ENCODE measurements at regions not wholly inside any gene's neighbourhood (a gene's known extent, or its start where the extent isn't known, plus 50 kb on each side); places are given as distances from the start of the nearest gene placed in this dataset.

DNA sequence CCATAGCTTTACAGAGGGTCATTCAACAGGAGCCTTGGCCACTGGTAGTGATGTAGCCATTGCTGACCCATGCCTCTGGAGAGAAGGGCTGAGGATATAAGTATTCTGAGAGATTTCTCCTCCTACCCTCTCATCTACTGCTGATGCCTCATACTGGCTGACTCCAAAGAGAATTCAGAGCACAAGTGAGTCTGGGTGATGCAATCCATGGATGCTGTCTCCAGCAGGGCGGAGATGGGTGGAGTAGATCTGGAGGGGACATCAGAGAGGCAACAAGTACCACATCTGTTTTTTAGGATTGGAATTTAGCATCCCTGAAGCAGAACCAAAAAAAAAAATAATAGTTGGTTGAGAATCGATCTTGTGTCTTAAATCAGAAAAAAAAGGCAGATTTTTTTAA is 705.7 kb upstream of the CELF2 start:
- DNase-seq (ENCODE audit: low read depth in 1 of 2, low spot score in 1 of 2) (no peak), FAIRE-seq (no peak), ATAC-seq (no peak)
- POLR2A ChIA-PET, result no interaction called here
- 3% methylated on average over 2 of the region's 2 CpGs for WGBS (ENCODE audit: missing lambda C conversion rate)
- no peak overlapping the region for H3K4me2 ChIP-seq
- H3K4me1 ChIP-seq, result no peaks in the 10 kb centered on the region
- H3K9me3 ChIP-seq, result no peaks in the 10 kb centered on the region; the same call in 2 of the 3 replicates
- no peak for TF ChIP-seq MYC (IDR thresholded peaks at IDR 0.05; ENCODE audit: borderline replicate concordance, low read length)
- TF ChIP-seq RAD21 (conservative IDR thresholded peaks at IDR 0.05 in 1 of 2, IDR thresholded peaks at IDR 0.05 in 1 of 2), result no peak
- TF ChIP-seq, protein P1, sequence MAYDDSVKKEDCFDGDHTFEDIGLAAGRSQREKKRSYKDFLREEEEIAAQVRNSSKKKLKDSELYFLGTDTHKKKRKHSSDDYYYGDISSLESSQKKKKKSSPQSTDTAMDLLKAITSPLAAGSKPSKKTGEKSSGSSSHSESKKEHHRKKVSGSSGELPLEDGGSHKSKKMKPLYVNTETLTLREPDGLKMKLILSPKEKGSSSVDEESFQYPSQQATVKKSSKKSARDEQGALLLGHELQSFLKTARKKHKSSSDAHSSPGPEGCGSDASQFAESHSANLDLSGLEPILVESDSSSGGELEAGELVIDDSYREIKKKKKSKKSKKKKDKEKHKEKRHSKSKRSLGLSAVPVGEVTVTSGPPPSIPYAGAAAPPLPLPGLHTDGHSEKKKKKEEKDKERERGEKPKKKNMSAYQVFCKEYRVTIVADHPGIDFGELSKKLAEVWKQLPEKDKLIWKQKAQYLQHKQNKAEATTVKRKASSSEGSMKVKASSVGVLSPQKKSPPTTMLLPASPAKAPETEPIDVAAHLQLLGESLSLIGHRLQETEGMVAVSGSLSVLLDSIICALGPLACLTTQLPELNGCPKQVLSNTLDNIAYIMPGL (CRISPR knock-in tag; IDR thresholded peaks at IDR 0.05; ENCODE audit: borderline replicate concordance), result no peak
- TF ChIP-seq FOSB (CRISPR knock-in tag; IDR thresholded peaks at IDR 0.05), result no peak
- no peak for TF ChIP-seq FOSL2 (IDR thresholded peaks at IDR 0.05)
- TF ChIP-seq FOSL2 (CRISPR knock-in tag; IDR thresholded peaks at IDR 0.05), result no peak
- TF ChIP-seq ZNF302 (CRISPR knock-in tag; IDR thresholded peaks at IDR 0.05), result no peak
- no peak for TF ChIP-seq EP300 (IDR thresholded peaks at IDR 0.05)
- TF ChIP-seq NFE2L2 (conservative IDR thresholded peaks at IDR 0.05; ENCODE audit: low read length), result no peak
- TF ChIP-seq JUN (IDR thresholded peaks at IDR 0.05), result no peak
- TF ChIP-seq RFX5 (IDR thresholded peaks at IDR 0.05), result no peak
- TF ChIP-seq RNF2 (IDR thresholded peaks at IDR 0.05; ENCODE audit: borderline replicate concordance, low read depth), result no peak
- TF ChIP-seq JUNB (IDR thresholded peaks at IDR 0.05), result no peak
- no peak overlapping the region for H3K27ac ChIP-seq
- H3K4me3 ChIP-seq, result no peak overlapping the region
- CTCF ChIA-PET, result interaction anchor here (0.7 kb wide), 1 partner anchor 41 kb away, joined by 3 read pairs; no protein-coding TSS in a partner anchor

DNA sequence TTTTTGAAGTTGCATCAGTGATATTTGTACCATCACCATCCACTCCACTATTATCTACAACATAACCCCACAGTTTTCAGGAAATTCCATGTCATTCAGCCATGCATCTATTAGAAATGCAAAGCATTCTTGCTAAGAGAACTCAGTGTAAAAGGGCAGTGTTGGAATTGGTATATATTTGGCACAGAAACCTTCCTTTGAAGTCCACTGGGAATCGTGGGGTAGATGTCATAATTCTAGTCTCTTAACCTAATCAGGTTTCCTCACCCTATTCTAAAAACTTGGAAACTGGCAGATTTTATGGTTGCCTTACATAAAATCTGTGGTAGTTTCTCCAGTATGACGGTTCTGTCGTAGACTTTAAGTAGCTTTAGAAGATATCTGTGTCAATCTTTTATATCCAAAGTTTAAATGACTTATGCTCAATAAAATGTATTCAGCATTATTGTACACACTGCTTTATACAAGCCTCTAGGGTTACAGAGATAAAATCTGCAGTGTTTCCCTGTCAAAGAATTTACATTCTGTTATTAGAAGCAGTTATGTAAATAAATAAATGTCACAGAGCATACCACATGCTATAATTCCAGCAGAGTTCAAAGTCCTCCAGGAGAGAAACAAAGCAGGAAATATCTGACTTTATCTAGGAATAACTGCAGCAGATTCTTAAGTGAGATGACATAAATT is 704.4 kb upstream of the CELF2 start:
- ATAC-seq, result no peak
- ChIA-PET CTCF (no interaction called here), POLR2A (no interaction called here)
- no peak overlapping the region for H3K4me3 ChIP-seq
- H3K27ac ChIP-seq, result no peak overlapping the region
- H3K4me2 ChIP-seq, result no peak overlapping the region
- no peak for DNase-seq (ENCODE audit: low read depth in 1 of 2, low spot score in 1 of 2)
- no peaks in the 10 kb centered on the region for H3K4me1 ChIP-seq
- FAIRE-seq, result no peak
- no peaks in the 10 kb centered on the region; the same call in 2 of the 3 replicates for H3K9me3 ChIP-seq
- TF ChIP-seq NPAS2 (CRISPR knock-in tag; IDR thresholded peaks at IDR 0.05; ENCODE audit: borderline replicate concordance), result no peak
- TF ChIP-seq, protein P2, sequence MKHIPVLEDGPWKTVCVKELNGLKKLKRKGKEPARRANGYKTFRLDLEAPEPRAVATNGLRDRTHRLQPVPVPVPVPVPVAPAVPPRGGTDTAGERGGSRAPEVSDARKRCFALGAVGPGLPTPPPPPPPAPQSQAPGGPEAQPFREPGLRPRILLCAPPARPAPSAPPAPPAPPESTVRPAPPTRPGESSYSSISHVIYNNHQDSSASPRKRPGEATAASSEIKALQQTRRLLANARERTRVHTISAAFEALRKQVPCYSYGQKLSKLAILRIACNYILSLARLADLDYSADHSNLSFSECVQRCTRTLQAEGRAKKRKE (CRISPR knock-in tag; IDR thresholded peaks at IDR 0.05; ENCODE audit: low read depth), result no peak
- WGBS (ENCODE audit: missing lambda C conversion rate), result 0% methylated on average over 3 of the region's 3 CpGs

DNA sequence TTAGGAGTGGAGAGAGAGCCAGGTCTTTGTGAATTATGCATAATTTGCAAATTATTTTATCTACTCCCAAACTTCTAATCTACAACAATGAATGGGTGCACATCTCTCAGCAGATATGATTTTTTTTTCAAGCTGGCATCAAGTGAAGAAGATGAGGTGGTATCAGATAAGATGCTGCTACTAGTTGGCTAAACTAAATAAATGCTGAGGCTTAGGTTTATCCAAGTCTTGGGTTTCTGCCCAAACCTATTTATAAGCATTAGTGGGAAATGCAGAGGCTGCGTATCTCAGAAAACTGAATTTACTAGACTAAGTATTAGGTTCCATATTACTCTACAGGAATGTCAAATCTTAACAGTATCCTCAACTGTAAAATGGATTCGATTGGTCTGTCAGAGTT is 703.0 kb upstream of the CELF2 start:
- no peak for TF ChIP-seq FOSL2 (IDR thresholded peaks at IDR 0.05)
- TF ChIP-seq FOSL2 (CRISPR knock-in tag; IDR thresholded peaks at IDR 0.05), result no peak
- TF ChIP-seq MAFK (IDR thresholded peaks at IDR 0.05; ENCODE audit: partially characterized antibody), result no peak
- no peak for TF ChIP-seq TFCP2L1 (CRISPR knock-in tag; IDR thresholded peaks at IDR 0.05)
- TF ChIP-seq KDM1A (IDR thresholded peaks at IDR 0.05; ENCODE audit: low read depth), result no peak
- TF ChIP-seq RARB (CRISPR knock-in tag; IDR thresholded peaks at IDR 0.05), result no peak
- no peak for TF ChIP-seq CHD4 (IDR thresholded peaks at IDR 0.05; ENCODE audit: borderline replicate concordance)
- no peak for TF ChIP-seq RAD21 (conservative IDR thresholded peaks at IDR 0.05 in 1 of 2, IDR thresholded peaks at IDR 0.05 in 1 of 2)
- no peak for TF ChIP-seq CHD2 (IDR thresholded peaks at IDR 0.05; ENCODE audit: low read length, partially characterized antibody)
- TF ChIP-seq HOXA7 (CRISPR knock-in tag; IDR thresholded peaks at IDR 0.05), result no peak
- WGBS (ENCODE audit: missing lambda C conversion rate), result 10% methylated on average over 2 of the region's 2 CpGs
- DNase-seq (ENCODE audit: low read depth in 1 of 2, low spot score in 1 of 2) (no peak), FAIRE-seq (no peak), ATAC-seq (no peak)
- no peaks in the 10 kb centered on the region for H3K4me1 ChIP-seq
- H3K4me3 ChIP-seq, result no peak overlapping the region
- no peak overlapping the region for H3K27ac ChIP-seq
- ChIA-PET POLR2A (no interaction called here), CTCF (no interaction called here)
- no peak overlapping the region for H3K4me2 ChIP-seq
- H3K9me3 ChIP-seq, result no peaks in the 10 kb centered on the region; the same call in 2 of the 3 replicates
